BLaER1 treated with 17β-estradiol and CSF1 and Interleukin-3, amounts not matched to agents 10 nM and 100 nM (cell line): ENCODE measurements at regions not wholly inside any gene's neighbourhood (a gene's known extent, or its start where the extent isn't known, plus 50 kb on each side); places are given as distances from the start of the nearest gene placed in this dataset.
A peak's percentile ranks its signal among the peaks of the same experiment; 100 is the strongest.

ENCODE experiments used
- H3K27ac ChIP-seq, 11 experiments: shearing (Covaris generic); formaldehyde crosslinking; 2 replicates each; pipeline ENCODE4 v1.8.1; 2022
- H3K27me3 ChIP-seq, 11 experiments: shearing (Covaris generic); formaldehyde crosslinking; 2 replicates each; pipeline ENCODE4 v1.8.1; 2022
- H3K36me3 ChIP-seq, 11 experiments: shearing (Covaris generic); formaldehyde crosslinking; 2 replicates each; pipeline ENCODE4 v1.8.1; 2022
- H3K4me1 ChIP-seq, 10 experiments: shearing (Covaris generic); formaldehyde crosslinking; 2 replicates each; pipeline ENCODE4 v1.8.1; 2022
- H3K4me2 ChIP-seq, 11 experiments: shearing (Covaris generic); formaldehyde crosslinking; 2 replicates each; pipeline ENCODE4 v1.8.1; 2022
- H3K4me3 ChIP-seq, 10 experiments: shearing (Covaris generic); formaldehyde crosslinking; 2 replicates each; pipeline ENCODE4 v1.8.1; 2022
- H3K9ac ChIP-seq, 11 experiments: shearing (Covaris generic); formaldehyde crosslinking; 2 replicates each; pipeline ENCODE4 v1.8.1; 2022
- H3K9me3 ChIP-seq, 11 experiments: shearing (Covaris generic); formaldehyde crosslinking; replicated peaks in 1 of 11; 2 replicates each; pipeline ENCODE4 v1.8.1; 2022
- H4K20me1 ChIP-seq, 11 experiments: shearing (Covaris generic); formaldehyde crosslinking; 2 replicates each; pipeline ENCODE4 v1.8.1; 2022
- Cebpa-rat ChIP-seq, 11 experiments: shearing (Covaris generic); IDR thresholded peaks; 2 replicates each; pipeline ENCODE4 v1.8.1; 2022

DNA sequence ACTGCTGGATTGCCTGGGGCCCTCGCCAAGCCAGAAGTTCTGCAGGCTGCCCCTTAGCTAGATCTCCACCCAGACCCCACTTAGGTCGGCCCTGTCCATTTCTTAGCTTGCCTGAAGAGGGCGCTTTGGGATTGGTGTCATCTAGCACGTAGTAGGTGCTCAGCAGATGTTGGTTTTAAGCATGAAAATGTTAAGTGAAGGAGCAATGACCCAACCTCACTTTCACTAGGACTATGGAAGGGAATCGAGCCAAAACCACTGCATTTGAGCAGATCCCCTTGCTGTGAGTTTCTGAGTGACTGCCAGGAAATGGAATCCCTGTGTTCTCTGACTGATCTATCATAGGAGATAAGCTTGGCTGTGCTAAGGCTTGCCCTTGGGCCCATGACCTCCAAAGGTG lies 131.7 kb upstream of the EEPD1 start:
- H3K27ac ChIP-seq, result no peak overlapping the region

DNA sequence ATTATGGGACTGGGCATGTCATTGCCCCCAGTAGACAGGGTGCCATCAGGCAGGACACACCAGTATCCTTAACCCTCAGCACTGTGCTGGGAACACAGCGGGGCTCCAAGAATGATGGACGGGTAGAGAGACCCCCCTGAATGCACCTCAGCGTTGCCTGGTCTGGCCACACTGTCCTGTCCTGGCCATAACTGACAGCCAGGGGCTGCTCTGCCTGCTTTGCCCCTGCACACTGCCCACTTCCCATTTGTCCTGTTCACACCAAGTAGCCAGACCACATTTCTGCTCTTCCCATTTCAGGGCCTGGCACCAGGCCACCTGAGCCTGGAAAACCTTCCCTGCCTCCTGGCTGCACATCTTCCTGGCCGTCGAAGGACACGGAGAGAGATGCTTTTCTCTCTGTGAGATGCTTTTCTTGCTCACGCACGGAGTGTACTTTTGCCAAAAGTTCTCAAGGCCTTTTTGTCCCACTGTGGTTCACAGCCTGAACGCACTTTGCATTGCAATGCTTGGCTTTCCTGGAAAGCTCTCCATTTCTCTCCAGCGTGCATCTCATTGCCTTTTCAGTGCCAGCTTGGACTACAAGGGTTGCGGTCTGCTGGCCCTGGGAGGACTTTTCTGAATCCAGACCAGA lies 131.0 kb upstream of the EEPD1 start:
- Histone ChIP-seq H3K4me2 (peak overlapping the region in 2 of 11 experiments; percentile 23 to 62; a peak in 4 of 22 replicates), H4K20me1 (no peaks in the 10 kb centered on the region), H3K9ac (no peak overlapping the region), H3K4me1 (peaks cover 0 to 27% (median 0%) of the 10 kb centered on the region in 10 experiments; a peak in 7 of 20 replicates), H3K27ac (no peak overlapping the region), H3K27me3 (no peaks in the 10 kb centered on the region), H3K36me3 (no peaks in the 10 kb centered on the region), H3K9me3 (no peaks in the 10 kb centered on the region), H3K4me3 (no peak overlapping the region)
- TF ChIP-seq Cebpa-rat (IDR thresholded peaks at IDR 0.05), result no peak

More for the DNA sequence above, 131.7 kb upstream of the EEPD1 start:
- Histone ChIP-seq H3K36me3 (no peaks in the 10 kb centered on the region), H3K4me2 (peak overlapping the region in 2 of 11 experiments; percentile 23 to 62; a peak in 4 of 22 replicates), H3K27me3 (no peaks in the 10 kb centered on the region), H3K4me1 (peaks cover 0 to 27% (median 0%) of the 10 kb centered on the region in 10 experiments; a peak in 7 of 20 replicates), H3K4me3 (no peak overlapping the region), H3K9ac (no peak overlapping the region), H3K9me3 (no peaks in the 10 kb centered on the region), H4K20me1 (no peaks in the 10 kb centered on the region)
- no peak for TF ChIP-seq Cebpa-rat (IDR thresholded peaks at IDR 0.05)

- Histone ChIP-seq H3K9ac (no peak overlapping the region), H3K9me3 (no peaks in the 10 kb centered on the region), H3K4me2 (peak overlapping the region in 4 of 11 experiments; percentile 21 to 64 (median 50); a peak in 7 of 22 replicates), H3K4me1 (peaks cover 0 to 27% (median 0%) of the 10 kb centered on the region in 10 experiments; a peak in 7 of 20 replicates), H4K20me1 (no peaks in the 10 kb centered on the region), H3K27ac (no peak overlapping the region), H3K27me3 (no peaks in the 10 kb centered on the region), H3K36me3 (no peaks in the 10 kb centered on the region), H3K4me3 (no peak overlapping the region)
- TF ChIP-seq Cebpa-rat (IDR thresholded peaks at IDR 0.05), result no peak
These were observed 130.0 kb upstream of the EEPD1 start for GRCh38 chr7:36023033-36023560.

DNA sequence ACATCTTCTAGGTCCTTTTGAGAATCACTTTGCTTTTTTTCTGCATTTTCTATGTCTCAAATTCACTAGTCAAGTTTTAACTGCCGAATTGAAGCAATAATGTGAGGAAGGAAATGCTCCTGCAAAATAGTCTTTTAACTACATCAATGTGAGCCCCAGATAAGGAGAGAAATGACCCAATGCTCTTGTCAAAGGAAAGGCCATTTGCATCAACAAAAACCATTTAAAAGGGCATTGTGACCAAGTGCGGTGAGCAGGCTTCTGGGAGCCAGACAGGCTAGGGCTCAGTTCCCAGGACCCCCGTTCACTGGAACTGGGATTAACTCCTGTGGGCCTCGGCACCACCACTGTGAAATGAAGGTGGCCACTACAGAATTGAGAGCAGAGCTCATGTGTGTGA lies 127.9 kb upstream of the EEPD1 start:
- no peak overlapping the region for H3K9ac ChIP-seq
- no peaks in the 10 kb centered on the region for H3K36me3 ChIP-seq
- no peak overlapping the region for H3K4me3 ChIP-seq
- H3K27ac ChIP-seq, result no peak overlapping the region
- no peaks in the 10 kb centered on the region for H3K9me3 ChIP-seq
- H3K4me2 ChIP-seq, result no peak overlapping the region
- H4K20me1 ChIP-seq, result no peaks in the 10 kb centered on the region
- H3K4me1 ChIP-seq, result peaks cover 0 to 37% (median 0%) of the 10 kb centered on the region in 10 experiments; a peak in 7 of 20 replicates
- H3K27me3 ChIP-seq, result no peaks in the 10 kb centered on the region
- TF ChIP-seq Cebpa-rat (IDR thresholded peaks at IDR 0.05), result no peak

DNA sequence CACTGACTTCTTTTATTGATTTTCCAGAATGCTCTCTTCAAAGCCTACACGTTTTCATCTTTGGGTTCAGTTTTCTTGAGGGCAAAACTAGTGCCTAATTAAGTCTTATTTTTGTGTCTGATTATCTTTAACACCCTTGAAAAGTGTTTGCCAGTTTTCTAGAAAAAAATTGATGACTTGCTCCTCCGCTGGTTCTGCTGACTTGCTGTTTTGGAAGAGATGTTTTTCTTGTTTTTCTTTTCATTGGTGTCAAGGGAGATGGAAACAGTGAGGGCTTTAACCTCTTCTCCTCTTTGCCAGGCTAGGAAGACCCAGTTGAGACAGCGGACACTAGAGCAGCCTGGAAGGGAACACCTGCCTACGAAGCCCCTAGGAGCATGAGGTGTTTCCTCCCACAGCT lies 123.7 kb upstream of the EEPD1 start:
- Histone ChIP-seq H4K20me1 (no peaks in the 10 kb centered on the region), H3K36me3 (no peaks in the 10 kb centered on the region), H3K4me1 (peaks cover 0 to 18% (median 10%) of the 10 kb centered on the region in 10 experiments; a peak in 14 of 20 replicates), H3K4me3 (no peak overlapping the region), H3K9me3 (no peaks in the 10 kb centered on the region), H3K9ac (no peak overlapping the region), H3K4me2 (peak overlapping the region in 2 of 11 experiments; percentile 48 to 69; a peak in 4 of 22 replicates), H3K27ac (no peak overlapping the region), H3K27me3 (no peaks in the 10 kb centered on the region)
- no peak for TF ChIP-seq Cebpa-rat (IDR thresholded peaks at IDR 0.05)

DNA sequence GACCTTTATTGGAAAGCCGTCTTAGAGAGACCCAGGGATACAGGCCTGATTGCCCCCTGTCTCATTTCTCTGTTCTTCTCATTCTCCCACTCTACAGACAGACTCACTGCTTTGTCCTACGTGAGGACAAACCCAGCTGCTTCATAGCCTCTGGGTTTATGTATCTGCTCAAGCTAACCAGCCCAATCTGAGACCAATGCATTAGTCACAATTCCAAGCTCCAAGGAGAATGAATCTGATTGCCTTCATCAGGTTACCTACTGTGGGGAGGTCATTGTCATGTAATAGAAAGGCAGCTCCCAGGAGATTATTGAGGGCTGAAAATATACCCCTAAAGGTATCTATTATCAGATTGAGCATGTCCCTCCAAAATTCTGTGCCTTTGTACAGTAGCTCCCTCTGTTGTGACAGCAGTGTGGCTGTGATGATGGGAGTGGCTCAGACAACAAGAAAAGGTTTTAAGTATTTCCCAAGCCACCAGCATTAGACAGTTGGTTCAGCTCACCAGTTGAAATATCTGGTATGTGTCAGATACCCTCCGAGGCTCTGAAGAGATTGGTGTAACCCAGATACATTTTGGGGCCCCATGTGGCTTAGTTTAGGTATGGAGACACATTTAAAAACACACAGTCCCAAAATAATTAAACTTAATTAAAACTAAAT lies 123.1 kb upstream of the EEPD1 start:
- Histone ChIP-seq H3K9me3 (no peaks in the 10 kb centered on the region), H3K9ac (no peak overlapping the region), H3K4me2 (peak overlapping the region in 2 of 11 experiments; percentile 48 to 69; a peak in 4 of 22 replicates), H3K27ac (no peak overlapping the region), H4K20me1 (no peaks in the 10 kb centered on the region), H3K27me3 (no peaks in the 10 kb centered on the region), H3K4me3 (no peak overlapping the region), H3K4me1 (peaks cover 0 to 18% (median 10%) of the 10 kb centered on the region in 10 experiments; a peak in 14 of 20 replicates), H3K36me3 (no peaks in the 10 kb centered on the region)
- no peak for TF ChIP-seq Cebpa-rat (IDR thresholded peaks at IDR 0.05)

- H3K27me3 ChIP-seq, result no peaks in the 10 kb centered on the region
- TF ChIP-seq Cebpa-rat (IDR thresholded peaks at IDR 0.05), result no peak
- H3K36me3 ChIP-seq, result no peaks in the 10 kb centered on the region
- H3K27ac ChIP-seq, result no peak overlapping the region
- peaks cover 0 to 18% (median 10%) of the 10 kb centered on the region in 10 experiments; a peak in 14 of 20 replicates for H3K4me1 ChIP-seq
- H3K9me3 ChIP-seq, result no peaks in the 10 kb centered on the region
- H3K9ac ChIP-seq, result no peak overlapping the region
- H4K20me1 ChIP-seq, result no peaks in the 10 kb centered on the region
- peak overlapping the region in 4 of 11 experiments; percentile 10 to 50 (median 24); a peak in 6 of 22 replicates for H3K4me2 ChIP-seq
- no peak overlapping the region for H3K4me3 ChIP-seq
These were observed 120.7 kb upstream of the EEPD1 start for GRCh38 chr7:36032361-36032818.

DNA sequence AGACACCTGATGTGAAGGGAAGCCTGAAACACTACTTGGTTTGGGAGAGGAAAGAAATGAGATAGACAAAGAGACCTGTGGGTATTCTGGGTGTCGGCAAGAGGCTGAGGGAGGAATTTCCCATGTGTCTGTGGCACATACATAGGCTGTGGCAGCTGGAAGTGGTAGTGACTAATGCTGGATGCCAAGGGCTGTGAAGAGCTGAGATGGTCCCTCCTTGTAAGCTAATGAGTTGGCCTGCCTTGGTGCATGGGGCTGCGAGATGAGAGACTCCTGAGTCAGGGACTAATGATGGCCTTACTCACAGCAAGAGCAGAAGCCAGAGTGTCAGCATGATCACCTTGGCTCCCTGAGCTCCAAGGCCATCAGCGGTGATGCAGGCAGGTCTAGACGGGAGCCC lies 119.0 kb upstream of the EEPD1 start:
- TF ChIP-seq Cebpa-rat (IDR thresholded peaks at IDR 0.05), result no peak
- Histone ChIP-seq H3K27ac (no peak overlapping the region), H3K9me3 (no peaks in the 10 kb centered on the region)

DNA sequence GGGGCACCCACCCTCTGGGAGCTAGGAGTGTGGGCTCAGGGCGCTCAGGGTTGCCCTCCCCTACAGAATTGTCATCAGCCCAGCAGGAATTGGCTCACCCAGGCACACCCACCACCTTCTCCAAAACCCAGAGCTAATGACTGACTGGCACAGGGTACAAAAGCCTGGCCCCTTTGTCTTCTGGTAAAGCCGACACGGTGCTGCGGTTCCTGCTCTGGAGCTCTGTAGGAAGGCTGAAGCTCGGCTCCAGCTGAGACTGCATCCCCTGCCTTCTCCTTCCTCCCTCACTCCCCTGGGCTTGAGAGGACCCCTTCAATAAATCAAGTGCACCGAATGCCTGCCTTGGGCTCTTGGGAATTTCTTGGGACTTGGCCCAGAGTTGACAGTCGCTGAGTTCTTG lies 117.9 kb upstream of the EEPD1 start:
- Histone ChIP-seq H3K27ac (no peak overlapping the region), H4K20me1 (no peaks in the 10 kb centered on the region), H3K27me3 (no peaks in the 10 kb centered on the region), H3K4me2 (no peak overlapping the region), H3K36me3 (no peaks in the 10 kb centered on the region), H3K4me1 (peaks cover 0 to 18% (median 3%) of the 10 kb centered on the region in 10 experiments; a peak in 8 of 20 replicates), H3K9me3 (no peaks in the 10 kb centered on the region), H3K9ac (no peak overlapping the region), H3K4me3 (no peak overlapping the region)
- TF ChIP-seq Cebpa-rat (IDR thresholded peaks at IDR 0.05), result no peak

More for the DNA sequence above, 119.0 kb upstream of the EEPD1 start:
- Histone ChIP-seq H3K27me3 (no peaks in the 10 kb centered on the region), H3K4me3 (no peak overlapping the region), H3K4me1 (peaks cover 0 to 18% (median 8%) of the 10 kb centered on the region in 10 experiments; a peak in 14 of 20 replicates), H3K36me3 (no peaks in the 10 kb centered on the region), H3K4me2 (no peak overlapping the region), H4K20me1 (no peaks in the 10 kb centered on the region), H3K9ac (no peak overlapping the region)
